Endodermal cell (in vitro differentiated cells): ENCODE measurements at regions not wholly inside any gene's neighbourhood (a gene's known extent, or its start where the extent isn't known, plus 50 kb on each side); places are given as distances from the start of the nearest gene placed in this dataset.

Experiments
- DNase-seq: peaks from one replicate; pipeline ENCODE4 v3.0.0-alpha.2; 2017
- H3K27ac ChIP-seq: 2 replicates; pipeline ENCODE4 v1.5.1; 2013; ENCODE audit warnings: mild to moderate bottlenecking, low read depth, low read length, moderate library complexity
- H3K27me3 ChIP-seq: 2 replicates; pipeline ENCODE4 v1.6.1; 2013; ENCODE audit warnings: mild to moderate bottlenecking, low read length, moderate library complexity; ENCODE audit not compliant: insufficient read depth, control insufficient read depth, poor library complexity, severe bottlenecking
- H3K36me3 ChIP-seq: 2 replicates; pipeline ENCODE4 v1.7.0; 2013; ENCODE audit warnings: mild to moderate bottlenecking, low read length, moderate library complexity; ENCODE audit not compliant: control insufficient read depth, insufficient read depth
- H3K4me1 ChIP-seq: one replicate; pipeline ENCODE4 v1.7.0; 2013; ENCODE audit warnings: low read length; ENCODE audit not compliant: control insufficient read depth, insufficient read depth
- H3K4me3 ChIP-seq: 2 replicates; pipeline ENCODE4 v1.5.1; 2013; ENCODE audit warnings: mild to moderate bottlenecking, low read length, moderate library complexity
- H3K9ac ChIP-seq: 2 replicates; pipeline ENCODE4 v1.6.1; 2013; ENCODE audit warnings: mild to moderate bottlenecking, low read length, moderate library complexity; ENCODE audit not compliant: poor library complexity, severe bottlenecking; ENCODE audit errors: extremely low read depth
- H3K9me3 ChIP-seq: 2 replicates; pipeline ENCODE4 v1.6.1; 2013; ENCODE audit warnings: mild to moderate bottlenecking, low read length, moderate library complexity; ENCODE audit not compliant: control insufficient read depth
- H3K27ac Mint-ChIP-seq: 2 replicates; pipeline ENCODE4 v1.8.0; 2020; ENCODE audit warnings: mixed read lengths
- H3K27me3 Mint-ChIP-seq: 2 replicates; pipeline ENCODE4 v1.8.0; 2021; ENCODE audit warnings: mild to moderate bottlenecking, mixed read lengths; ENCODE audit not compliant: insufficient read depth
- H3K36me3 Mint-ChIP-seq: 2 replicates; pipeline ENCODE4 v1.8.0; 2020; ENCODE audit warnings: low read depth, mixed read lengths
- H3K4me1 Mint-ChIP-seq: 2 replicates; pipeline ENCODE4 v1.8.0; 2020; ENCODE audit warnings: mixed read lengths
- H3K4me3 Mint-ChIP-seq: 2 replicates; pipeline ENCODE4 v1.8.0; 2020; ENCODE audit warnings: mild to moderate bottlenecking, moderate library complexity, mixed read lengths
- H3K9me3 Mint-ChIP-seq: 2 replicates; pipeline ENCODE4 v1.8.0; 2020; ENCODE audit warnings: mild to moderate bottlenecking, mixed read lengths
- WGBS, 2 experiments: methylation state at CpG; one replicate each; pipeline versions ENCODE4 v1.1.5 to v1.1.7; 2013; ENCODE audit warnings: missing lambda C conversion rate in 2 of 2, mixed read lengths in 1 of 2; ENCODE audit not compliant: insufficient coverage in 1 of 2, insufficient read length in 1 of 2; 5-methylcytosine and 5-hydroxymethylcytosine counted together
- TF ChIP-seq, protein P1 (sequence below): fragments of 200-600 bp; sonication (generic); conservative IDR thresholded peaks from 2 replicates; pipeline ENCODE4 v1.5.0; 2021; ENCODE audit warnings: antibody characterized with exemption, mild to moderate bottlenecking

- no peaks in the 10 kb centered on the region for H3K9me3 Mint-ChIP-seq
- H3K27me3 Mint-ChIP-seq: no peaks in the 10 kb centered on the region
- H3K27me3 ChIP-seq: no peaks in the 10 kb centered on the region
- WGBS, 2 experiments: 53% methylated on average over 1 of the region's 1 CpG; no CpG with 5 or more reads in 1 of the 2 experiments
- no peak overlapping the region for H3K9ac ChIP-seq
- no peaks in the 10 kb centered on the region for H3K4me1 ChIP-seq
- H3K4me3 Mint-ChIP-seq: no peak overlapping the region
- H3K36me3 Mint-ChIP-seq: no peaks in the 10 kb centered on the region
- no peak overlapping the region for H3K4me3 ChIP-seq
- H3K27ac Mint-ChIP-seq: no peak overlapping the region
- no peaks in the 10 kb centered on the region for H3K4me1 Mint-ChIP-seq
- H3K9me3 ChIP-seq: peaks cover 58% of the 10 kb centered on the region
- no peak overlapping the region for H3K27ac ChIP-seq
- TF ChIP-seq, protein P1, sequence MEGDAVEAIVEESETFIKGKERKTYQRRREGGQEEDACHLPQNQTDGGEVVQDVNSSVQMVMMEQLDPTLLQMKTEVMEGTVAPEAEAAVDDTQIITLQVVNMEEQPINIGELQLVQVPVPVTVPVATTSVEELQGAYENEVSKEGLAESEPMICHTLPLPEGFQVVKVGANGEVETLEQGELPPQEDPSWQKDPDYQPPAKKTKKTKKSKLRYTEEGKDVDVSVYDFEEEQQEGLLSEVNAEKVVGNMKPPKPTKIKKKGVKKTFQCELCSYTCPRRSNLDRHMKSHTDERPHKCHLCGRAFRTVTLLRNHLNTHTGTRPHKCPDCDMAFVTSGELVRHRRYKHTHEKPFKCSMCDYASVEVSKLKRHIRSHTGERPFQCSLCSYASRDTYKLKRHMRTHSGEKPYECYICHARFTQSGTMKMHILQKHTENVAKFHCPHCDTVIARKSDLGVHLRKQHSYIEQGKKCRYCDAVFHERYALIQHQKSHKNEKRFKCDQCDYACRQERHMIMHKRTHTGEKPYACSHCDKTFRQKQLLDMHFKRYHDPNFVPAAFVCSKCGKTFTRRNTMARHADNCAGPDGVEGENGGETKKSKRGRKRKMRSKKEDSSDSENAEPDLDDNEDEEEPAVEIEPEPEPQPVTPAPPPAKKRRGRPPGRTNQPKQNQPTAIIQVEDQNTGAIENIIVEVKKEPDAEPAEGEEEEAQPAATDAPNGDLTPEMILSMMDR: no peak
- no peaks in the 10 kb centered on the region for H3K36me3 ChIP-seq
- DNase-seq: no peak
These were observed 915.8 kb downstream of the XPNPEP1 start for GRCh38 chr10:109007514-109007913.

DNA sequence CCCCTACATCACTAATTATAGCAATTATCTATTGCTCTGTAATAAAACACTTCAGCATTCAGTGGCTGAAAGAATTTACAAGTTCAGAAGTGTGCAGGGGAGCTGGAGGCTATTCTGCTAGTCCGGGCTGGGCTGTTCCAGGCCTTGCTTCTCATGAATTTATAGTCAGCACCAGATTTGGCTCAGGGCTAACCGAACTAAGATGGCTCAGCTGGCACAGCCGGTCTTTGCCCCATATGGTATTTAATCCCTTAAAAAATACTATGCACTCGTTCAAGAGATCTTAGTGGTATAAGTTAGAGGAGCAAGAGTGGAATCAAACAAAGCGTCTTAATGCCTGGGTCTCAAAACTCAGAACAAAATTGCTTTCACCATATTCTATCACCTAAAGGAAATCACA, 932.9 kb downstream of the XPNPEP1 start:
- Histone ChIP-seq H3K4me3 (no peak overlapping the region), H3K9me3 (peaks cover 63% of the 10 kb centered on the region), H3K27me3 (no peaks in the 10 kb centered on the region), H3K9ac (no peak overlapping the region), H3K27ac (no peak overlapping the region), H3K4me1 (no peaks in the 10 kb centered on the region), H3K36me3 (no peaks in the 10 kb centered on the region)
- no peaks in the 10 kb centered on the region for H3K36me3 Mint-ChIP-seq
- WGBS, 2 experiments: 70% methylated on average over 4 of the region's 5 CpGs; no CpG with 5 or more reads in 1 of the 2 experiments
- no peaks in the 10 kb centered on the region for H3K27me3 Mint-ChIP-seq
- TF ChIP-seq, protein P1: no peak
- DNase-seq: no peak
- no peaks in the 10 kb centered on the region for H3K9me3 Mint-ChIP-seq
- no peak overlapping the region for H3K4me3 Mint-ChIP-seq
- no peaks in the 10 kb centered on the region for H3K4me1 Mint-ChIP-seq
- no peak overlapping the region for H3K27ac Mint-ChIP-seq

DNA sequence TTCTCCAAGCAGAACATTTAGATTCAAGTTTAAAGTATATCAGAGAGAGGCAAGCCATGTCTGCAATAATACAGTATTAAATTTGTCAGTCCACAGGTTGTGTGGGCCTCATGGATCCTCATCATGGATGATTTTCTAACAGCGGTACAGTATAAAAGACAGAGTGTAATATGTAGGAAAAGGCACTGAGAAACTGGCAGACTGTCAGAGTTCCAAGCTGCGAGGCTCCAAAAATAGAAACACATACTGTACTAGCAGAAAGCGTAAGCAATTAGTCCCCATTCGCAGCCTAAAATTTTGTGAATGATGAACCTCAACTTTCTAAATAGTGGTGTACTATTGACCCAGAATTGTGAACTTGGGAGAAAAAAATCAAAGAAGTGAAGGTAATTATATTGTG, 933.3 kb downstream of the XPNPEP1 start:
- 84 to 90% methylated on average over 3 to 4 of the region's 4 CpGs for WGBS, 2 experiments
- no peak overlapping the region for H3K4me3 ChIP-seq
- peaks cover 67% of the 10 kb centered on the region for H3K9me3 ChIP-seq
- H3K27ac Mint-ChIP-seq: no peak overlapping the region
- no peak overlapping the region for H3K9ac ChIP-seq
- H3K9me3 Mint-ChIP-seq: no peaks in the 10 kb centered on the region
- DNase-seq: no peak
- H3K27ac ChIP-seq: no peak overlapping the region
- no peaks in the 10 kb centered on the region for H3K27me3 ChIP-seq
- no peaks in the 10 kb centered on the region for H3K27me3 Mint-ChIP-seq
- TF ChIP-seq, protein P1: no peak
- no peaks in the 10 kb centered on the region for H3K4me1 Mint-ChIP-seq
- no peaks in the 10 kb centered on the region for H3K36me3 Mint-ChIP-seq
- no peak overlapping the region for H3K4me3 Mint-ChIP-seq
- H3K4me1 ChIP-seq: no peaks in the 10 kb centered on the region
- no peaks in the 10 kb centered on the region for H3K36me3 ChIP-seq
